Effector memory CD4-positive, alpha-beta T cell (primary cell): ENCODE measurements at regions not wholly inside any gene's neighbourhood (a gene's known extent, or its start where the extent isn't known, plus 50 kb on each side); places are given as distances from the start of the nearest gene placed in this dataset.
A peak's percentile ranks its signal among the peaks of the same experiment; 100 is the strongest.

ENCODE experiments used
- DNase-seq, 3 donors: peaks; one replicate each; pipeline ENCODE4 v3.0.0-alpha.2; 2020
- H3K27ac ChIP-seq: 2 replicates; pipeline ENCODE4 v1.7.0; 2013; ENCODE audit warnings: mild to moderate bottlenecking, low read length, moderate library complexity; ENCODE audit not compliant: insufficient read depth, poor library complexity, severe bottlenecking
- H3K27me3 ChIP-seq: replicated peaks from 2 replicates; pipeline ENCODE4 v1.7.0; 2013; ENCODE audit warnings: mild to moderate bottlenecking, low read length; ENCODE audit not compliant: insufficient read depth, control insufficient read depth, poor library complexity, severe bottlenecking
- H3K36me3 ChIP-seq: 2 replicates; pipeline ENCODE4 v1.7.0; 2013; ENCODE audit warnings: mild to moderate bottlenecking, low read length, moderate library complexity; ENCODE audit not compliant: control insufficient read depth, insufficient read depth
- H3K4me1 ChIP-seq: 2 replicates; pipeline ENCODE4 v1.7.0; 2013; ENCODE audit warnings: low read length, mild to moderate bottlenecking; ENCODE audit not compliant: control insufficient read depth, insufficient read depth, poor library complexity, severe bottlenecking
- H3K4me3 ChIP-seq: 2 replicates; pipeline ENCODE4 v1.7.0; 2013; ENCODE audit warnings: low read length, low read depth, mild to moderate bottlenecking; ENCODE audit not compliant: insufficient read depth, poor library complexity, severe bottlenecking
- H3K9me3 ChIP-seq: 2 replicates; pipeline ENCODE4 v1.7.0; 2013; ENCODE audit warnings: mild to moderate bottlenecking, low read length, moderate library complexity; ENCODE audit not compliant: control insufficient read depth

DNA sequence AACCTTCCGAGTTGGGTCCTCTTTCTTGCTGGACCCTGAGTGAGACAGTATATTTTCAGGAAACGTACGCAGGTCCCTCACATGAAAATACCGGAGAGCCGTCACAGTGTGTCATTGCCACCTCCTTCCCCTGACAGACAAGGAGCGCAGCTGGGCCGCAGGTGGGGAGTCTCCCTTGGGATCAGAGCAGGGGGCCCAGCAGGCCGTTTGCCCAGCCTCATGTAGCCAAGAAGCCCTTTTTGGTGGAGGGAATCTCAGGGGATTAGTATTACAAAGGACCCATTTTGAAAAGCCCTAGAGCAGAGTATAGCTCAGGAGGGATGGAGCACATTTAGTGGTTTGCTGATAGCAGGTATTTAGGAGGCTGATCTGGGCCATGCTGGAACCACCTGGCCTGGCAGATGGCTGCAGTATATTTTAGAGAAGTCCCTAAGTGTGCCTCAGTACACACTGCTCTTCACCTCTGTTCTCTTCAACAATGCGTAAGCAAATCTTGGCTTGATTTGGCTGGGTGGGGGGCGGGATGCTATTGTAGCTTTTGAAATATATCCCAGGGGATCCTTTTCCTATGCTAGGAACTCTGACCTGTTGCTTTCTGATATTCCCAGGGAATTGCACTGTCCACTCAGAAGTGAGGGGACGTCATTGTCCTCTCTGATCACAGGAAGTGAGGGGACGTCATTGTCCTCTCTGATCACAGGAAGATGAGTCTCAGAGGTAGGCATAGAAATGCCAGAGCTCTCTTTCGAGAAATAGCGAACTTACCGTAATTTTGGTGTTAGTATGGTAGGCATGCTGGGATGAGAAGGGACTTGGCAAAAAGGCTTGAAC lies 171.9 kb downstream of the HRH4 start:
- no peak overlapping the region for H3K4me3 ChIP-seq

DNA sequence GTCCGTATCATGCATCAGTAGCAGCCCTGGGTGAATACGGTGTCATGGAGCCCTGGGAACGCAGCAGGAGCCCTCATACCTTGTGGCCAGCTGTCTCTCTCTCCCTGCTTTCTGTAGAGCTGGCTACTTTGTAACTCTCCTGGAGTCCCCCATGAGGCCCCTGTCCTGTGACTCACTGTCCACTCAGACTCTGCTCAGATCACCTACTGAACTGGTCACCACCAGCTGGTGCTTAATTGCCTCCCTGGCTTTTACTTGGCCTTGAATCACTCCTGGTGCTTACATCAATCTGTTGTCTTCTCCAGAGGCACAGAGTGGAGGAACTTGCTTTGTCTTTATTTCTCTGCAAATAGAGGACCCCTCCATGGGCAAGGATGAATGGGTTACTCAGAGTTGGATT lies 172.7 kb downstream of the HRH4 start:
- Histone ChIP-seq H3K4me1 (no peaks in the 10 kb centered on the region), H3K9me3 (no peaks in the 10 kb centered on the region), H3K4me3 (no peak overlapping the region), H3K36me3 (no peaks in the 10 kb centered on the region), H3K27me3 (no peaks in the 10 kb centered on the region), H3K27ac (no peak overlapping the region)
- no peak for DNase-seq

More for the DNA sequence above, 171.9 kb downstream of the HRH4 start:
- Histone ChIP-seq H3K9me3 (no peaks in the 10 kb centered on the region), H3K27me3 (no peaks in the 10 kb centered on the region), H3K36me3 (no peaks in the 10 kb centered on the region), H3K27ac (no peak overlapping the region), H3K4me1 (no peaks in the 10 kb centered on the region)
- no peak for DNase-seq

DNA sequence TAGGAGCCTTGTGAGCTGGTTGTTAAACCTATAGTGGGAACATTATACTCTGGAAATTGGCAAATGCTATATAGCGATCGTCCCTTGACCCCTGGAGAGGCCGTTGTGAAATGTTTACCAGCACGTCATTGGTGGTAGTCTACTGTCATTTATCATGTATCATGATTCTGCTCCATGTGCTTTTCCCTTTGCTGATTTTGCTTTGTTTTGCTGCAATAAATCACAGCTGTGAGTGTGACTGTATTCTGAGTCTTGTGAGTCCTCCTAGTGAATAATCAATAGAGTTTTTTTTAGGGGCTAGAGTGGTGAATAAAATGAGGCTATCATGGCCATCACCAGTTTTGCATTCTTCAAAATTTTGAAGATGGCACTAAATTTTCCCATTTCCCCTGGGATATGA lies 189.1 kb downstream of the HRH4 start:
- no peak overlapping the region for H3K4me3 ChIP-seq
- H3K4me1 ChIP-seq = no peaks in the 10 kb centered on the region
- H3K9me3 ChIP-seq = no peaks in the 10 kb centered on the region
- H3K27ac ChIP-seq = no peak overlapping the region
- H3K27me3 ChIP-seq = no peaks in the 10 kb centered on the region
- no peaks in the 10 kb centered on the region for H3K36me3 ChIP-seq
- no peak for DNase-seq

DNA sequence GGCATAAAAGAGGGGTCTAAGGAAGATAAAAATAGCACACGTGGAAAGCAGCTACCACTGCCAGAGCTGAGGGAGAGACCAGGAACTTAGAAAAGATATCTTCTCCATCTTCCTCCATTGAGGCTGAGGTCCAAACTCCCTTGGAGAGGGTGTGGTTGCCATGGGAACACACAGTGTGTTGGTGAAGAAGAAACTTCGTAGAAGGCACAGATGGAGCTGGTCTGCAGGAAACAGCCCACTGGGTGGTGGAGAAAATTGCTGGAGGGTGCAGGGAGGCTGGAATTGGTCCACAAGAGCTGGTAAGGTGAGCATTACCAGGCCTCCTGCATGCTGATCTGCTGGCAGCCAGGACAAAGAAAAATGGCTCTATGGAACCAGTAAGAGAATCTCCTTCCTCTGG lies 191.0 kb downstream of the HRH4 start:
- Histone ChIP-seq H3K36me3 (no peaks in the 10 kb centered on the region), H3K4me1 (no peaks in the 10 kb centered on the region), H3K27me3 (no peaks in the 10 kb centered on the region), H3K9me3 (no peaks in the 10 kb centered on the region), H3K27ac (no peak overlapping the region), H3K4me3 (no peak overlapping the region)
- DNase-seq = no peak

DNA sequence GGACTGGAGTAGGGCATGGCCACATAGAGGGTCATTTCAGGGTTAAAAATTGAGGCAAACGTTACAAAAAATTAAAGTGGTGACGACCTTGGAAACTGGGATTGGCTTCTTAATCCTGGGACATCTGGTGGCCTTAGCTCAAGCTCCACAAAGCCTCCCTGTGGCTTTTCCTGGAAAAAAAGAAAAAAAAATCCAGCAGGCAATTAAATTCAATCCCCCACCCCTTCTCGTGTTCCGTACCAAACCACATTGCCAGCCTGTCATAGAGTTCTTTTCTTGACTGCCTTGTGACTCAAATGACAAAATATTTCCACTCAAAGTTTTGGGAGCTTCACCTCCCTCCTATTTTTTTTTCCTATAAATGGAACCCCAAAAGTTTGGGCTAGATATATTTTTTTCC lies 195.6 kb downstream of the HRH4 start:
- no peak overlapping the region for H3K27ac ChIP-seq
- DNase-seq = no peak
- H3K4me3 ChIP-seq = no peak overlapping the region
- no peaks in the 10 kb centered on the region for H3K27me3 ChIP-seq
- H3K9me3 ChIP-seq = no peaks in the 10 kb centered on the region
- no peaks in the 10 kb centered on the region for H3K36me3 ChIP-seq
- H3K4me1 ChIP-seq = peaks cover 8% of the 10 kb centered on the region

DNA sequence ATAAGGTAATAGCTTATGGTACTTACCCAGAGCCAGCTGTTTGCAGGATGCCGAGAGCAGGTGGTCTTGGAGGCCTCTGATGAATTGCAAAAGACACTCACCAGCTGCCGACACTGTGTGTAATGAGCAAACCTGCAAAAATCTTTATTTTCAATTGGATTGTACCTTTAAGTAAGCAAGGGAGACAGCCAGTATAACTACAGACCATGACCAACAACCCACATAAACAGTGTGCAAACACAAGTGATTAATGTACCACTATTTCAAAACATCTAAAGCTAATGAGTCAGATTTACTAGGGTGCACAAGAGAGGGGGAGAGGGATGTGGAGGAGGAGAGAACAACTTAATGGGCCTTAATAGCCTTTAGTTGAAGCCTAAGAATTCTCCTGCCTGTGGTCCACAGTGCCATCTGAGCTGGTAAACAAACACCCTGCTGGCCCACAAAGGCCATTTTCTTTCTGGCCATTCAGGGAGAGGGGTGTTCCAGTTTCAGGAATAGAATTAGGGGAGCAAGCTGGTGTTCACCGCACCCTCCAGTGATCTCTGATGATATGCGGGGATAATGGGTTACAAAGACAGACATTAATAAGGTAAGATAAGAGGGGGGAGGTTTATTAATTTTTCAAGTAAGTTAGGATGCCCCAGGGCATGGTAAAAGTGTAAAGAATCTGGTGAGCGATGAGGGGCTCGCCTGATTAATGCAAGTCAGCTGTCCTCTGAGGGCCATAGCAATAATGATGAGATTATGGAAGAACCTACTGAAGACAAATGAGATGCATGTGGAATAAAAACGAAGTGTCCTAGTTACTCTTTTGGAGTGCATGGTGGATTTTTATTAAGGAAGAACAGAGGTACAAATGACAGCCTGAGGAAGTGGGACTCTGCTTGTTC lies 196.4 kb downstream of the HRH4 start:
- no peak overlapping the region for H3K27ac ChIP-seq
- H3K9me3 ChIP-seq = no peaks in the 10 kb centered on the region
- H3K4me3 ChIP-seq = no peak overlapping the region
- H3K36me3 ChIP-seq = no peaks in the 10 kb centered on the region
- H3K4me1 ChIP-seq = peaks cover 9% of the 10 kb centered on the region
- H3K27me3 ChIP-seq = no peaks in the 10 kb centered on the region
- DNase-seq = no peak

DNA sequence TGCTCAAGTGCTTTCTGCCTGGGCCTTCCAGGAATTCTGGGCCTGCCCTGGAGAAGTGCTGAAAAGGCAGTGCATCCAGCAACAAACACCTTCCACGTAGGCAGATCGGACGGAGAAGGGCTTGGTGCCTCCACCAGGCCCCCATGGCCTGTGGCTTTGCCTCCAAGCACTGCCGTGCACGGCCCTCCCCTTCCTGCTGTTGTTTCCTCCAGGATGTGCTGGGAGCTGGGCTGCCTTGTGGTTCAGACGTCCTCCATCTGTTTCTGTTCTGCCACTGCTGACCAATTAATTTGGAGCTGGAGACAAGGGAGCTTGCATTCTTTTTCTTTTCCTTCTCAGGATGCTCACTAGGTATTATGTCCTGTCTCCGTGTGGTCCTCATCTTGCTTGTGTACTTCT lies 197.0 kb downstream of the HRH4 start:
- Histone ChIP-seq H3K27me3 (no peaks in the 10 kb centered on the region), H3K4me1 (peaks cover 9% of the 10 kb centered on the region), H3K36me3 (no peaks in the 10 kb centered on the region), H3K27ac (no peak overlapping the region), H3K4me3 (no peak overlapping the region), H3K9me3 (no peaks in the 10 kb centered on the region)
- DNase-seq = no peak

DNA sequence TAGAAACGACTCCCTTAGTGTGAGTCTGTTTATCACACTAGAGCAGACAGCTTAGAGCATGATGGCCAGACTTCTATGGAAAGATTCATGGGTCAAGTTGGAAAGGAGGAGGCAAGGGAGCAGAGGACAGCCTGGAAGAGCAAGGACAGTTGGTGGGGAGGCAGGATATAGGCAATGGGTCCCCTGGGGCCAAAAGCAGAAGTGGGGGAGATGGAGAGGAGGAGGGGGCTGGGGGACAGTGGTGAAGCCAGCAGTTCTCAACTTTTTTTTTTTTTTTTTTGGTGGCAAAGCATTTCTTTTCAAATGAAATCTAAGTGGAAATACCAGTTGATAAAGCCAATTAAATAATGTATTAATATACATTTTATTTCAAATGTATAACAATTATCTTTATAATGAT lies 197.9 kb downstream of the HRH4 start:
- H3K27ac ChIP-seq = no peak overlapping the region
- DNase-seq = no peak
- no peak overlapping the region for H3K4me3 ChIP-seq
- no peaks in the 10 kb centered on the region for H3K27me3 ChIP-seq
- no peaks in the 10 kb centered on the region for H3K9me3 ChIP-seq
- H3K36me3 ChIP-seq = no peaks in the 10 kb centered on the region
- peaks cover 9% of the 10 kb centered on the region for H3K4me1 ChIP-seq

DNA sequence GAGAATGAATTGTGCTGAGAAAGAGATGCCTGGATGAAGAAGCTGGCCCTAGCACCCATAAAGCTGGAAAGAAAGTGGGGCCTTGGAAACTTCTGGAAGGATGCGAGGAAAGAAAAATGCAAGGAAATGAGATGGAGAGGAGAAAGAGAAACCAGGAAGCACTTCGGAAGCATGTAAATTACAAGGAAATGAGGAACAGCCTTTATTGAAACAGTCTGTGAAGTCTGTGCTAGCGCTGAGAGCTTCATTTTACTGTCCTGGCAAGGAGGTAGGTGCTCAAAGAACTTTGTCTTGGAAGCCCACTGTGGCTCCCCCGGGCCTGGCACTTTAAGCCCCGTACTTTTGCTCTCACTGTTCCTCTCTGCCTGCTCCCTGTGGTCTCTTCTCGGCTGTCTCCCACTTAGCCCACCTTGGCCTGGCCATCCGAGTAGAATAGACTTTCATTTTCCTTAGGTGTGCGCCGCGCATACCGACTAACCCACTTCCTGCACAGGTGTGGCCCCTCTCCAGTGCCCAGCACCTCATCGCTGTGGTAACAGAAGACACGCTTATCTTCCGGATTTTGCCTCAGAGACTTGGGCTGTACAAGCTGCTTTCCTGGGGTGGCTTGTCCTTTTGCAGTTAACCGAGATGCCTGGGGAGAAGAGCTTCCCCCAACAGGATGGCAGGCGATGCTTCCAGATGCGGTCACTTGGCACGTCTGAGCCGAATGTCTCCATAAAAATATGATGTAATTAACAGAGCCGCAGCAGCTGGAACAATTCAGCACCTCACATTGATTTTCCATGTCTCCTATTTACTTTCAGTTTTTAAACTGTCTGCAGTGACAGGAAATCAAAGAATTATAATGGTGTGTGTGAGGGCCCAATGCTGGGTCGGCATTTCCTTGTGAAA lies 199.6 kb downstream of the HRH4 start:
- Histone ChIP-seq H3K9me3 (no peaks in the 10 kb centered on the region), H3K4me1 (peaks cover 9% of the 10 kb centered on the region)
- peak in 2 of 3 donors; percentile 1 to 6 for DNase-seq

More for the DNA sequence above, 199.6 kb downstream of the HRH4 start:
- Histone ChIP-seq H3K36me3 (no peaks in the 10 kb centered on the region), H3K27me3 (no peaks in the 10 kb centered on the region), H3K4me3 (peak overlapping the region; percentile 47), H3K27ac (peak overlapping the region; percentile 14)
